SHP77 (cell line): ENCODE measurements at regions not wholly inside any gene's neighbourhood (a gene's known extent, or its start where the extent isn't known, plus 50 kb on each side); places are given as distances from the start of the nearest gene placed in this dataset.

ENCODE experiments used
- DNase-seq, 2 experiments: peaks; one replicate each; lab custom pipeline; 2025; lab: John Stamatoyannopoulos, UW

DNA sequence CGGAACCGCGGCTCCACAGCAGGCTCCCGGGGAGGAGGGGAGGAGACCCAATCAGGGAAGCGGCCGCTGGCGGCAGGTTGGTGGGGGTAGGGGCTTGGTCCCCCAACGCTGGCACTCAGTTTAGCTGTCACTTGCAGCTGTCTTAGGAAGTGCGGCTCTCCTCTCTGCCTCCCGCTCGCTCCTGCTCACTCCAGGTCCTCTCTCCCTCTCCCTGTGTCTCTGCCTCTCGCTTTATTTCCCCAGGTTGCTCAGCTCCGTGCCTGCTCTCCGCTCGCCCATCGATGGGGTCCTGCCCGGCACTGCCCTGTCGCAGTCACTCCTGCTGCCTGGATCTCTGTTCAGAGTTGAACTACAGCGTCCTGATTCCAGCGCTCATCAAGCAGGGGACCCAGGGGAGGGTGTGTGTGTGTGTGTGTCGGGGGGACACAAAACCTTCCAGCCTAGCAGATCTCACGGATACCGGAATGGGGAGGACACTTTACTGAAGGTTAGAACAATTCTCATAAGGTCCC, 145.6 kb downstream of the ENGASE start:
- DNase-seq = no peak

DNA sequence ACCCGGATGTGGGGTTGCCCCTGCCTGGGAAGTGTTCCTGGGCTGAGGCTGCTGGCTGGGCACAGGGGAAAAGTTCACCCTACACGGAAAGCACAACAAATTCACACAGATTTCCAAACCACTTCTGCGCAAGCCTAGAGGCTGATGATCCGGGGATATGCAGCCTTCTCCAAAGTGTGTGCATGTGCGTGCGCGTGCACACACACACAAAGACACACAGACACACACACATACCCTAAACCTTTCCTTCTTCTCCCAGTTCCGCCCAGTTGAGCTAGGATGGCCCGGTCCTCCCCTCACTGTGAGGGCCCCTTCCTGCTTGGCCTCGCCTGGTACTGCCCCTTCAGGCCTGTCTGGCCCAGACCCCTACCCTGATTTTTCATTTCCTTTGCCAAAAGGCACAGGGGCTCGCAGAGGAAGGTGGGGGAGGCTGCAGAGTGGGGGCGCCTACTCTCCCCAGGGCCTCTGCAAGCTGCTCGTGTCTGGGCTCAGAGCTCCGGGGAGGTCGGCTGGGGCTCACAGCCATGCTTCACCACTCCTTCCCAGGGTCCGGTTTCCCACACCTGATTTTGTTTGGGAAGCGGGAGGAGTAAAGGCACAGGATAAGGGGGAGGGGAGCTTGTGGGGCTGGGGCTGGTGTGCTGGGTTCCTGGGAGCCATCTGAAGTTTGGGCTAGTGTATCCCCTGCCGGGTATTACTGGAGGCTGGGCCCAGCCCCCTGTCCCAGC, 144.7 kb downstream of the ENGASE start:
- DNase-seq = no peak

DNA sequence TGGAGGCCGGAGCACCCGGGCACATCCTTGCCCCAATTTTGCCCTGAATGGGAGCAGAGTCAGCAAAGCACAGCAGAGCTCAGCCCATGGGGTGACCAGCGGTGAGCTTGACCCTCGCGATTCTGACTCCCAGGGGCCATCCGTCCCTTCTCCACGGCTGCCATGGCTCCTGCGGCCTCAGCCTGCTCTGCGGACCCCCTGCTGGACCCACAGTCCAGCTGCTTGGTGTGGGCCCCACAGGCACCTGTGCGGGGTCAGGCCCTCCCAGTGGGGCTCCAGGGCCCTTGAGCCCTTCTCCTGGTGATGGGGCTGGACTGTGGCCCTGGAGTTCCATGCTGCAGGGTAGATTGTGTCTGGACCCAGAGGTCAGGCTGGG, 144.2 kb downstream of the ENGASE start:
- DNase-seq = no peak

DNA sequence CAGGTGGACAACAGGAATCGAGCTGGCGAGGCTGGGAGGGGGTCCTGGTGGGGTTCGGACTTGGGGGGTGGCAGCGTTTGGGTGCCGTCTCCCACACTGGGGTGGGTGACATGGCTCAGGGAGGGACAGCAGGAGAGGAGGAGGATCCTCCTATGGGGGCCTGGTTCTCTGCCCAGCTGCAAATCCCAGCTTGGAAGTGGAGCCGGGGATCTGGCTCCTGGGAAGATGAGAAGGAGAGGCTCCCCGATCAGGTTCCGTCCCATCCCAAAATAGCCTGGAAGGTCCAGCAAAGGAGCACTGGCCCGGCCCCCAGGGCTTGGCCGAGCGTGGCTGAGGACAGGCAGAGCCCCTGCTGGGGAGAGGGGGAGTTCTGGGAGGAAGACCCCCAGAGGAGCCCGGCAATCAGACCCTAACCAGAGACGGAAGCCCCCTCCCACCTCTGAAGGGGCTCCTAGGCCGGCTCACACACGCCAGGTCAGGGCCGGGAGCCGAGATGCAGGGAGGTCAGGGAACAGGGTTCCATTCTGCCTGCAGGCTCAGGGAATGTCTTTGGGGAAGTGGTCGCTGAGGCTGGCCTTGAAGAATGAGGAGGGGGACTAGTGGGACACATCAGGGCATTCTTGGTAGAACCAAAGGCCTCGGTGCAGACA, 143.7 kb downstream of the ENGASE start:
- no peak for DNase-seq

DNA sequence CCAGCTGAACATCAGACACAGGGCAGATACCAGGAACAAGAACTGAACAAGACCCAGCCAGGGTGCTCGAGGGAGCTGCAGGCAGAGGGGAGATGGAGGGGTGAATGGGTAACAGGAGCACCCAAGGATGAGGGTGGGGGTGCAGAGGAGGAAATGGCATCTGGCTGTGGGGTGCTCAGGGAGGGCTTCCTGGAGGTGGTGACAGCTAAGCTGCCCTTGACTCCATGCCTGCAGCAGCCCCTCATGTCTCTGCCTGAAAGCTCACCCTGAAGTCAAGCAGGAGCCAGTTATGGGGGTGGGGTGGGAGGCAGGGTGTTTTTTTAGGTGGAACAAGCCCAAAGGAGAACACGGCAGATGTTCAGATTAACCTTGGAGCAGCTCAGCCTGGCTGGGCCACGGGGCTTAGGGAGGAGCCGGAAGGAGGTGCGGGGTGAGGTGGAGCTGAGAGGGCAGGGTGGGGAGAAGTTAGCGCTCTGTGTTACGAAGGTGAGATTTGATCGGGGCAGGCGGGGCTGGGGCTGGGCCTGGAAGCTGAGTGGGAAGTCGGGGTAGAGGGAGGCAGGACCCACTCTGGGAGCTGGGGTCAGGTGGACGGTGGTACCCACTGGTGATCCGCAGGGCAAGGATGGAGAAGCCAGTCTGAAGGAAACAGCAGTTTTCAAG, 143.0 kb downstream of the ENGASE start:
- DNase-seq = no peak

DNA sequence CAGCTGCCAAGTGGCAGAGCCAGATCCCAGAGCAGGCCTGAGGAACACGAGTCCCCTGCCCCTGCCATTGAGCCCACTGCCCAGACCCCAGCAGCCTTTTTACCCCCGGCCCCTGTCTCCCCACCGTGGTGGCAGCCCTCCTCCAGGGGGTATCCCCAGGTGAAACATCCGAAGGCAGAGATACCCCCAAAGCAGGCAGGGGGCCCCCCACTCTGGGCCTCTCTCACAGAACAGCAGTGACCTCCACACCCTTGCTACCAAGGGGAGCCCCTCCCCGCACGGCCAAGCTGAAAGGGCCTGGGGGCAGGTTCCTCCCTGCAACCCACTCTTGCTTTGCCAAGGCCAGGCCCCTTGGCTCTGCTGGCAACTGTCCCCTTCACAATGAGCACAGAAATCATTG, 142.2 kb downstream of the ENGASE start:
- no peak for DNase-seq

DNA sequence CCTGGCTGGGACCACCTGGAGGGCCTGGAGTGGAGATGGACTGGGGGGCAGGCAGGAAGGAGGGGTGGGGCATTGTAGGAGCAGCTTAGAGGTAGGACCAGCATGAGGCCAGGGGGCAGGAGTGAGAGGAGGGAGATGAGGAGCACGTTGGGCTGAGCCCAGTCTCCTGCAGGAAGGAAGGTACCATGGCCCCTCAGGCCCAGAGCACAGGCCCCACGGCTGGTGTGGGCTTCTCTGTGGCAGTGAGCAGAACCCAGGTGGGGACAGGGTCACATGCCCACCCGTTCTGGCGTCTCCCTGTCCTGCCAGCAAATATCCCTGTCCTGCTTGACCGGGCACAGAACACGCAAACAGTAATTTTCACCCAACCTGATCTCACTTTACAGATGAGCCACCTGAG, 141.8 kb downstream of the ENGASE start:
- DNase-seq = no peak

DNA sequence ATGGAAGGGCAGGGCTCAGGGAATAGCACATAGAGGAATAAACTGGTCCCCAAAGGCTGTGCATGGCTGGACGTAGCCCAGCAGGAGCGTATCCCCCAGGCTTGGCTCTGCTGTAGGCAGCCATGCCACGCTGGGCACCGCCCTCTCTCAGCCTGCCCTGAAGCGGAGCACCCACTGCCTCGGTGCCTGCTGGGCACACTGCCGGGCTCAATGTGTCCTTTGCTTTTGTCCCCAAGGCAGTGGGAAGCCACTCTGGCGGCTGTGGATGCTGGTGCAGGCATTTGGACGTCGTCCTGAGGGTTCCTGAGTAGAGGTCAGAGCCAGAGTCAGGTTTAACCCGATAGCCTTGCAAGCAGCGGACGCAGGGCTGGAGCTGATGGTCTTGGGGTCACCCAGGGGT, 141.0 kb downstream of the ENGASE start:
- DNase-seq = no peak

DNA sequence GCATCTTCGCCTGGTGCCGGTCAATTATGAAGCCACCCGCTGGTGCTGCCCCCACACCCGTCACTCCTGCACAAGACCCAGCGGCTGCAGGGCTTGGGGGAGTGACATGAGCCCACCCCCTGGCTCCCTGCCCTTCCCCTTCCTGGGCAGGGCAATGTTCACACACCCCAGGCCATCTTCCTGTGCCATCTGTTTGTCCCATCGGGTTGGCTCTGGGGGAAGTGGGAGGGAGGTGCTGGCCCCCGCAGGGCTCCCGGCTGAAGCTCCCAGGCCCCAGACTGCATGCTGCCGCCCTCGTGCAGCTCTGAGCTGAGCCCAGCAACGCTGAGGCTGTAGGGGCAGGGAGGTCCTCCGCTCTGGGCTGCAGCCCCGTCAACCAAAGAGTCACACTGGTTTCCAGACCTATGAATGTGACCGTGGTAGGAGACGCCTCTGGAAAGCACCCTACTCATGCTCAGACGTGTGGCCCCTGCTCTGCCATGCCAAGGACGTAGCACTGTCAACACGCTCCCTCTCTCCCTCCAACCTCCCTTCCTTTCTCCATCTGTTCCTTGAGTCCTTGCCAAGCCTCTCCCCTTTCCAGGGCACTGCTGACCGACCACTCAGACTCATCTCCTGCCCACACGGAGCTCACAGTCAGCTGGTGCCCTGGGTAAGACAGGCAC, 140.4 kb downstream of the ENGASE start:
- no peak for DNase-seq

DNA sequence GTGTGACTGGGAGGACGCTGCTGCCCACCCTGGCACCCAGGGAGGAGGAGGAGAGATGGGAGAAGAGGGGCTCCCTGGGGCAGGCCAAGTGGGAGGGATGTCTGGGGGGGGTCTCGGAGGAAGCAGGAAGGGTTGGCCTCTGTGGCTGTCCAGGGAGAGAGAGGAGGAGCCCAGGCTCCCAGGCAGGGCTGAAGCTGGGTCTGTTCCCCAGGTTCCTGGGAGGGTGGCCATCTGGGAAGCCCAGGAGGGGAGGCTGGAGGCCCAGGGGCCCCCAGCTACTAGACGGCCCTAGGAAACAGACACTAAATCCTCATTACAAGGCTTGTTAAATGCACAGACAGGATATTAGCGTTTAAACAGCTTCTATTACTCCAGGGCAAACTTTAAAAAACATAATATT, 139.8 kb downstream of the ENGASE start:
- no peak for DNase-seq

DNA sequence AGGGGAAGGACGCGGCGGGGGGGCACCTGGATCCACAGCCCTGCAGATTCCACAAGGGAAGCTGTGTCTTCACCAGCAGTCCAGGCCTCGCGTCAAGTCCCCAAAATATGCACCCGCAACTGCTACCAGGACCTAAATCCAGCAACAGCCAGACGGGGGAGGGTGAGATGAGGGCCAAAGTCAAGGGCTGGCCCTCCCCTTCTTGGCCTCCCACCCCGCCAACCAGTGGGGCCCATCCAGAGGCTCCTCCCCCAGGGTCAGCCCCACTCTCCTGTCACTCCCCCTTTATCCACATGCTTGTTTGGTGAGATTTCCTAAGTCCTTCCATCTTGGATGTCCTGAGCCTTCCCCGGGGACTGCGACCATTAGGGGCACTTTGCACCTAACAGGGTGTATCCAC, 138.7 kb downstream of the ENGASE start:
- no peak for DNase-seq

DNA sequence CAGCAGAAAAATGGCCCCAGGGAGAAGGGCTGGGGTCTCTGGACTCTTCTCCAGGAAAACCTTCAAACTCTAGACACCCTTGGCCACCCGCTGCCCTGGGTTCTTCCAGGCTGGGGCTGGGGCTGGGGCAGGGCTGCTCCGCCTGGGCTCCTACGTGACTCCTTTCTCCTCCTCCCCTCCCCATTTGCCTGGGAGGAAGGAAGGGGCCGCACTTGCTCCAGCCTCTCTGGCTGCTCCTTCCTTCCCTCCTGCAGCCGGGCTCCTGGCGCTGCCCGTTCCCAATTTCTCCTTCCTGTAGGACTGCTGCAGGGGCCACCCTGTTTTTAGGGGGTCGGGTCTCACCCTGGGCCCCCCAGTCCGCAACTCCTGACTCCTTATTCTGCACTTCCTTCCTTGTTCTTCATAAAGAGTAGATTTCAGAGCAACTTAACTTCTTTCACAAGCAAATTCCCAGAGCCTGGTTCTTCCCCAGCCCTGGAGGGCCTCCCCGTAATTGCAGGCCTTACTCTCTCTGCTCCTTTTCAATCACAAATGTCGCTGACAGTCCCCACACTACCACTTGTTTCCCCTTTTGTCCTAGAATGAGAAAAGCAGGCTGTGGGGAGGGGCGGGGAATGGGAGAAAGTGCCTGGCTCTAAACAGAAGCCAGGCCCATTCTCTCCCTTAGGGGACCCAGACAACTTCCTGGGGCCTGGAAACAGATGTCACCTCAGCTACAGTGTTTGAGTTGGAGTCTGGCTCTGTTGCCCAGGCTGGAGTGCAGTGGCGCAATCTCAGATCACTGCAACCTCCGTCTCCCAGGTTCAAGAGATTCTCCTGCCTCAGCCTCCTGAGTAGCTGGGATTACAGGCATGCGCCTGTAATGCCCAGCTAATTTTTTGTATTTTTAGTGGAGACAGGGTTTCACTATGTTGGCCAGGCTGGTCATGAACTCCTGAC, 137.8 kb downstream of the ENGASE start:
- no peak for DNase-seq

DNA sequence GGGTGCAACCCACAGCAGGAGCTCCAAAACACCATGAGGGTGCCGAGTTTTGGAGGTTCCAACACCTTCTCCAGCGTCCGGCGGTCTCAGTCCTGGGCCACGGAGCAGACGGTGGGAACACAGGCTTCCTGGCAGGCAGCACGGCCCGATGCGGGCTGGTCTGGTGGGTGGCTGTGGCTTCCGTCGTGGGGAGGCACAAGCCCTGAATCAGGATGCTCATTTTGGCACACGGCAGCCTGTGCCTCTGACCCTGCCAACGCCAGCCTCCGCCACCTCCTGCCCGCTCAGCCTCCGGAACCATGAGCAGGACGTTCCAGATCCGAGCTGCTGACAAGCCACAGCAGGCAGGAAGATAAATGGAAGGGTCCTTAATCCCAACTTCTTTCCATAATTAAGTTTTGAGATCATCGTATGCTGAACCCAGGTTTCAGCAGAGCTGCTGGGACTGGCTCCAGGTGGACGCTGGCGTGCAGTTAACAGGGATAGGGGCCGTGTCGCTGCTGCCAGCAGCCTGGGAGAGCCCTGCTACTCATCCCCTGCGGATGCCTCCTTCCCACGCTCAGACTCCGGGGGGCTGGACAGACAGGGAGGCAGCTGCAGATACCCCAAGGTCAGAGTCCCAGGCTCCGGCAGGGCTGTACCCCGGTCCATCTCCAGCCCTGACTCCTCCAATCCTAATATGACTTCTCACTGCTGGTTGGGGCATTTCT, 136.6 kb downstream of the ENGASE start:
- DNase-seq = no peak

DNA sequence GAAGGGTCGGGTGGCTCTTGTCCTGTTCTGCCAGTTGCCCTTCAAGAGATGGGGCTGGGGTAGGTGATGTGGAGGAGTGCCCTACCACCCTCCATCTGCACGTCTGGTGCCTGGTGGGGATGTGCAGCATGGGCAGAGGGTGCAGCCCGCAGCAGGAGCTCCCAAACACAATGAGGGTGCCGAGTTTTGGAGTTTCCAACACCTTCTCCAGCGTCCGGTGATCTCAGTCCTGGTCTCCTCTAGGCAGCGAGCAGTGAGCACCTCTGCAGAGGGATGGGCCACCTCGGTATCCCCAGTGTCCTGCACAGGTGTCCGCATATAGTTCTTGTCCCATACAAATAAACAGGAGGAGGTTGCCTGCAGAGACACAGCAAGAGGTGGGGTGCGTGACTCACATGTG, 136.0 kb downstream of the ENGASE start:
- no peak for DNase-seq

DNA sequence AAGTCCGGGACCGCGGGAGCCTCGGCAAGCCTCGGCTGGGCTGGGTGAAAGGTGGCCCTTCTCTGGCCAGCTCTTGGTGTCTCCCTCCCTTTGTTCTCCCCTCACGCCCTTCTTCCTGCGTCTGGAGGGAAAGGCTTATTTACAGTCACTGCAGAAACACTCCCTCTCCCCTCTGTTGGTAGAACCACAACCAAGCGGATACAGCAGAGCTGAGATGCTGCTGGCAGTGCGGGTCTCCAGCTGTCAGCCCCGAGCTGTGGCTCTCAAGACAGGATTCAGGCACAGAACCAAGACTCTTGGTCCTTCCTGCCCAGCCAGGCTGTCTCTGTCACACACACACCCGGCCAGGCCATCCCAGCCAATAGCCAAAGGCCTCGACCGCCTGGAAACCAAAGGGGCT, 133.3 kb downstream of the ENGASE start:
- no peak for DNase-seq

DNA sequence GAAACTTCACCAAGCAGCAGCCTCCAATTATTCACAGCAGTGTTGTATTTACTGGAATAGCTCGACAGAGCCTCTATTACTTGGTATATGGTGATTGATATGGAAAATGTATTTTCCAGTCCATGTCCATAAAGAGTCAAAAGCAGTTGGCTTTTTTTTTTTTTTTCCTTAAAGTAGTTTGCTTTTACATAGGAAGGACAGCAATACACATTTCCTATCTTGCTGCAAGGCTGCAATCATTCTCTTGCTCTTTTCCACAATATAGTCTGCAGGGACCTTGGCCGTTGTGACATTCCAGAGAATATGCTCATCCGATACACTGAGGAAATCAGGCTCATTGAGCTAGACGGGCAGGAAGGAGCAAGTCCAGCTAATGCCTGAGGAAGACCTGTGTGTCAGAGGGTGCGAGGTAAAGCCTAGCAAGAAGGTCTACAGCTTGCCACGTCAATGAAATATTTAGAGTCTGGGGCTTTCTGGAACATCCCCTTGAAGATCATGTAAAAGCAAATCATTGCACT, 131.1 kb downstream of the ENGASE start:
- DNase-seq = no peak

DNA sequence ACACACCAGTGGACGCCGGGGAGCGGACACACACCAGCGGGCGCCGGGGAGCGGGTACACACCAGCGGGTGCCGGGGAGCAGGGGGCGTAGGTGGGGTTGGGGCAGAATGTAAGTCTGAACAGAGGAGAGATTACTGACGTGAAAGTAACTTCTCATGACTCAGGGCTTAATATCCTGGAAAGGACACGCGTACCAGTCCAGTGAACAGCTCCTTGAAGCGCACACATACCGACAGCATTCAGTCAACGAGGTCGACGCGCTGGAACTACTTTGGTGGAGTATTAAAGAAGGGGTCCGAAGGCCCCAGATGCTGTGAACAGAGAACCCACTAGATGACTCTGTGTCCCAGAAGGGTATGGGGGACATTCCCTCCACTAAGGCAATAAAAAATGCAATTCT, 129.6 kb downstream of the ENGASE start:
- no peak for DNase-seq

DNA sequence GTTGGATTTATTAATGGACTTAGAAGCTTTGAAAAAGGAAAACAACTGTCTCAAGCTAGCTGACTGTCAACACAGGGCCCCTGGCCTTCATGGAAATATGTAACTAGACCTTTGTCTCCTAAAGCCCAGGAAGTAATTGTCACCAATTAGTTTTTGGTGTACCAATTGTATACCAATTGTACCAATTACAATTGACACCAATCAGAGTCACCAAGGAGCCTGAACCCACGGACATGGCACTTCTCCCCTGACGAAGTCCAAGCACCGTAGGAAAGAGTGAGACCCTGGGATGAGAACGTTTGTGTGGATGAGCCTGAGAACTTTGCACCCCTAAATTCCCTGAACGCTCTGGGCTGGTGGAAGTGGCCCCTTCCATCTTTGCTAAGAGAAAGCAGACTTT, 129.0 kb downstream of the ENGASE start:
- DNase-seq = no peak

DNA sequence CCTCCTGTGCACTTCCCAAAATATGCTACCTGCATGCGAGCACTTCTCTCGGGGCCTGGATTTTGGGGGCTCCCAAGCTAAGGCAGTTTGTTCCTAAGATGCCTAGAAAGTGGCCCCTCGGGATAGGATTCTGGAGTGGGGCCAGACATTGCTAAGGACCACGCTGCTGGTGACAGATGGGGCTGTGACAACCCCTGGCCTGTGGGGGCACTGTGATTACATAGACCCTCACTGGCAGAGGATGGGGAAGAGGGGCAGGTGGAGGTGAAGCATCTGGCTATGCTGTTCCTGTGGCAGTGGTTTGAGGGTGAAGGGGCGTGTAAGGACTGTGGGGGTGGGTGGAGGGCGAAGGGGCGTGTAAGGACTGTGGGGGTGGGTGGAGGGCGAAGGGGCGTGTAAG, 128.4 kb downstream of the ENGASE start:
- no peak for DNase-seq

DNA sequence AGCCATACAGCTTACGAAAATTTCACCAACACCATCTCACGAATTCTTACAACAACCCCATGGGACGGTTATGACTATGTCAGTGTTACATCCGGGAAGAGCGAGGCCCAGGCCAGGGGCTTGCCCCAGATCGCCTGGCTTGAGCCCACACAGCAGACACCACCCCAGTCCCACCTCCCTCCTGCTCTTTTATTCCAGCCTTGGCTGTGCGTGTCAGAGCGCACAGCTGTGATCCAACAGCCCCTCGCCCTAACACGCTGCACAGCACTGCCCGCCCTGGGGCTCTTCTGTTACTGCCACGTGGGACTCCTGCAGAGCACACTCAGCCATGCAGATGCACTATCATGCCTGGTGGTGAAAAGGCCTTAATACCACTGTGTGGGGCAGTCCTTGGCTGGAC, 127.9 kb downstream of the ENGASE start:
- no peak for DNase-seq
